ENCODE measurements at regions not wholly inside any gene's neighbourhood (a gene's known extent, or its start where the extent isn't known, plus 50 kb on each side); places are given as distances from the start of the nearest gene placed in this dataset.
"Not testable (repeated sequence)": the region's sequence is repeated elsewhere in the genome, so short reads cannot be mapped to it uniquely, and the experiment has no call there.

DNA sequence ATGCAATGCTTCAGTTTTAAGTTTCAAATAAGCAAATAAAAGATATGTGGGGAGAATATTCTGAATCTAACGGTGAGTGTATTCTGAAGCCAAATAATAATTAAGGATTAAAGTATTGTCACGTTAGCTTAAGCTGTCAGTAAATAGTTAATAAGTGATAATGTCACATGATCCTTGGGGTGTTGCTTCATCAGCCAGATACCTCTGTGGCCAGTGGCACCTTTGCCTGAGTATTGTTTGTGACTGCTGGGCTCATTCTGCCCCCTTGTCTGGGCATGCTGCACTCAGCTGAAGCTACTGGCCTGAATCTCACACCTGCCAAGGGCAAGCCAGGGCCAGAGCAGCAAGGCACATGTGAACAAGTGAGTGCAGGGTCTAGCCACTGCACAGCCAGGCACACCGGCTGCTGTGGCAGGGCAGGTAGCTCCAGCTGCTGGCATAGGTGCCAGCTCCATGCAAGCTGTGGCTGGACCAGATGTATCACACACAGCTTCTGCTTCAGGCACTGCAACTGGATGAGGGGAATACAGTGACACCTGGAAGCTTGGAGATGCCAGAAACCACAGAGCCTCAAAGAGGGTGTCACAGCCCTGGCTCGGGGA, 739.7 kb downstream of the SLC6A15 start:
- DNase-seq (ENCODE audit: extremely low spot score), result no peak
- ChIA-PET POLR2A (no interaction called here), CTCF (no interaction called here)
- TF ChIP-seq FOXA1 (IDR thresholded peaks at IDR 0.05), result no peak
- no peak for TF ChIP-seq NFRKB (IDR thresholded peaks at IDR 0.05)
- TF ChIP-seq BHLHE40 (IDR thresholded peaks at IDR 0.05; ENCODE audit: borderline replicate concordance), result no peak
- no peak for TF ChIP-seq ZNF384 (IDR thresholded peaks at IDR 0.05)
- TF ChIP-seq SUZ12 (IDR thresholded peaks at IDR 0.05), result no peak

- POLR2A ChIA-PET, result no interaction called here
- TF ChIP-seq ELF4 (IDR thresholded peaks at IDR 0.05), result no peak
These were observed 745.8 kb downstream of the SLC6A15 start for GRCh38 chr12:84166812-84167211.

GRCh38 chr12:84165998-84166571, 746.5 kb downstream of the SLC6A15 start:
- ChIA-PET POLR2A (no interaction called here), CTCF (no interaction called here)
- TF ChIP-seq HDGF (IDR thresholded peaks at IDR 0.05; ENCODE audit: borderline replicate concordance), result no peak
- no peak for TF ChIP-seq BHLHE40 (IDR thresholded peaks at IDR 0.05; ENCODE audit: borderline replicate concordance)
- no peak for TF ChIP-seq FOXA1 (IDR thresholded peaks at IDR 0.05)
- no peak for TF ChIP-seq ELF4 (IDR thresholded peaks at IDR 0.05)
- no peak for TF ChIP-seq NFRKB (IDR thresholded peaks at IDR 0.05)
- TF ChIP-seq, protein P1, sequence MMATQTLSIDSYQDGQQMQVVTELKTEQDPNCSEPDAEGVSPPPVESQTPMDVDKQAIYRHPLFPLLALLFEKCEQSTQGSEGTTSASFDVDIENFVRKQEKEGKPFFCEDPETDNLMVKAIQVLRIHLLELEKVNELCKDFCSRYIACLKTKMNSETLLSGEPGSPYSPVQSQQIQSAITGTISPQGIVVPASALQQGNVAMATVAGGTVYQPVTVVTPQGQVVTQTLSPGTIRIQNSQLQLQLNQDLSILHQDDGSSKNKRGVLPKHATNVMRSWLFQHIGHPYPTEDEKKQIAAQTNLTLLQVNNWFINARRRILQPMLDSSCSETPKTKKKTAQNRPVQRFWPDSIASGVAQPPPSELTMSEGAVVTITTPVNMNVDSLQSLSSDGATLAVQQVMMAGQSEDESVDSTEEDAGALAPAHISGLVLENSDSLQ (IDR thresholded peaks at IDR 0.05), result no peak
- TF ChIP-seq CTBP1 (IDR thresholded peaks at IDR 0.05; ENCODE audit: borderline replicate concordance), result no peak
- TF ChIP-seq L3MBTL2 (conservative IDR thresholded peaks at IDR 0.05), result no peak
- no peak for DNase-seq (ENCODE audit: extremely low spot score)

More at GRCh38 chr12:84166812-84167211, 745.8 kb downstream of the SLC6A15 start:
- DNase-seq (ENCODE audit: extremely low spot score), result no peak
- CTCF ChIA-PET, result no interaction called here

DNA sequence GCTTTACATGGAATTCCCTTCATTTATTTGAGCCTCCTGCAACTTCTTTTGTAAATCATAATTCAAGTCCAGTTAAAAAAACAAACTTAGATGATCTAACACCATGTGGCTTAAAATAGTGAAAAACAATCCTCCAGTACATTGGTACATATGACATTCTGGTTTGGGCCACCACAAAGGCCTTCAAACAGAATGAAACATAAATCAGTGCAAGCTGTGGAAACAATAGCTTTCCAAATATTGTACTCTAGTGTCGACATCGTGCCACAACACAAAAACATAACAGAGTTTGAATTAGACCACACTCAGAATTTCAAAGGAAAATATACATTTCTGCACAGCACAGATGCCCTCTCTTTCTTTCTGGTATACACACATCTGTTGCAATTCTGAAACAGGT, 751.3 kb downstream of the SLC6A15 start:
- POLR2A ChIA-PET, result no interaction called here
- CTCF ChIA-PET, result no interaction called here
- TF ChIP-seq, protein P1 (IDR thresholded peaks at IDR 0.05), result no peak
- TF ChIP-seq TARDBP (IDR thresholded peaks at IDR 0.05), result no peak
- no peak for TF ChIP-seq SUZ12 (IDR thresholded peaks at IDR 0.05)
- TF ChIP-seq SP1 (IDR thresholded peaks at IDR 0.05), result no peak
- TF ChIP-seq ELF4 (IDR thresholded peaks at IDR 0.05), result no peak
- no peak for TF ChIP-seq BHLHE40 (IDR thresholded peaks at IDR 0.05; ENCODE audit: borderline replicate concordance)
- TF ChIP-seq L3MBTL2 (conservative IDR thresholded peaks at IDR 0.05), result no peak
- no peak for TF ChIP-seq FOXM1 (IDR thresholded peaks at IDR 0.05; ENCODE audit: borderline replicate concordance)
- no peak for TF ChIP-seq CTBP1 (IDR thresholded peaks at IDR 0.05; ENCODE audit: borderline replicate concordance)
- TF ChIP-seq ARNT (IDR thresholded peaks at IDR 0.05), result no peak
- TF ChIP-seq FOXA1 (IDR thresholded peaks at IDR 0.05), result no peak
- no peak for TF ChIP-seq LEF1 (IDR thresholded peaks at IDR 0.05; ENCODE audit: borderline replicate concordance)
- no peak for TF ChIP-seq NFRKB (IDR thresholded peaks at IDR 0.05)
- no peak for TF ChIP-seq ZNF384 (IDR thresholded peaks at IDR 0.05)
- no peak for TF ChIP-seq FOXK2 (IDR thresholded peaks at IDR 0.05)
- TF ChIP-seq HDGF (IDR thresholded peaks at IDR 0.05; ENCODE audit: borderline replicate concordance), result no peak

GRCh38 chr12:84159260-84159659, 753.3 kb downstream of the SLC6A15 start:
- no peak for DNase-seq (ENCODE audit: extremely low spot score)
- ChIA-PET CTCF (no interaction called here), POLR2A (no interaction called here)
- TF ChIP-seq SUZ12 (IDR thresholded peaks at IDR 0.05) (no peak), NFRKB (IDR thresholded peaks at IDR 0.05) (no peak), L3MBTL2 (conservative IDR thresholded peaks at IDR 0.05) (no peak), ZNF384 (IDR thresholded peaks at IDR 0.05) (no peak), ARNT (IDR thresholded peaks at IDR 0.05) (no peak), CTBP1 (IDR thresholded peaks at IDR 0.05; ENCODE audit: borderline replicate concordance) (no peak), BHLHE40 (IDR thresholded peaks at IDR 0.05; ENCODE audit: borderline replicate concordance) (no peak), FOXK2 (IDR thresholded peaks at IDR 0.05) (no peak), FOXA1 (IDR thresholded peaks at IDR 0.05) (no peak), HDGF (IDR thresholded peaks at IDR 0.05; ENCODE audit: borderline replicate concordance) (no peak), ELF4 (IDR thresholded peaks at IDR 0.05) (no peak), FOXM1 (IDR thresholded peaks at IDR 0.05; ENCODE audit: borderline replicate concordance) (no peak), TARDBP (IDR thresholded peaks at IDR 0.05) (no peak), SP1 (IDR thresholded peaks at IDR 0.05) (no peak), LEF1 (IDR thresholded peaks at IDR 0.05; ENCODE audit: borderline replicate concordance) (no peak)
- TF ChIP-seq, protein P1 (IDR thresholded peaks at IDR 0.05), result no peak

More for the DNA sequence above, 751.3 kb downstream of the SLC6A15 start:
- no peak for DNase-seq (ENCODE audit: extremely low spot score)

DNA sequence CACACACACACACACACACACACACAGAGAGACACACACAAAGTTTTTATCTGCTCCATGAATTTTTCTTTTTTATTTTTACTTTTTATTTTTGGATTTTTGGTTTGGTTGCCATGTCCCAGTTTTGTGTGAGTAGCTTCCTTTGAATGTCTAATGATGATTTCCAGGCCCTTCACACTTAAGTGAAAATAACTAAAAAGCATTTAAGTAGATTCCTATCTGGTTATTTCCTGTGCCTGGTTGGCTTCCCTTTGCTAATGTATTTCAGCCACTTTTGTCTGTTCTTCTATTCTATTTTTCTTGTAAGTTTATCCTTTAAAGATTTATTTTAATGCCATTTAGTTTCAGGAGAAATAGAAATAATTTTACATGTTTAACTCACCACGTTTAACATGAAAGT, 755.4 kb downstream of the SLC6A15 start:
- no peak for TF ChIP-seq TARDBP (IDR thresholded peaks at IDR 0.05)
- no peak for TF ChIP-seq CTBP1 (IDR thresholded peaks at IDR 0.05; ENCODE audit: borderline replicate concordance)
- no peak for TF ChIP-seq BHLHE40 (IDR thresholded peaks at IDR 0.05; ENCODE audit: borderline replicate concordance)
- TF ChIP-seq HDGF (IDR thresholded peaks at IDR 0.05; ENCODE audit: borderline replicate concordance), result no peak
- no peak for TF ChIP-seq ELF4 (IDR thresholded peaks at IDR 0.05)
- TF ChIP-seq FOXA1 (IDR thresholded peaks at IDR 0.05), result no peak
- TF ChIP-seq ZNF384 (IDR thresholded peaks at IDR 0.05), result no peak
- no peak for TF ChIP-seq SUZ12 (IDR thresholded peaks at IDR 0.05)
- TF ChIP-seq FOXK2 (IDR thresholded peaks at IDR 0.05), result no peak
- TF ChIP-seq LEF1 (IDR thresholded peaks at IDR 0.05; ENCODE audit: borderline replicate concordance), result no peak
- TF ChIP-seq ARNT (IDR thresholded peaks at IDR 0.05), result no peak
- TF ChIP-seq FOXM1 (IDR thresholded peaks at IDR 0.05; ENCODE audit: borderline replicate concordance), result no peak
- no peak for TF ChIP-seq NFRKB (IDR thresholded peaks at IDR 0.05)
- no peak for TF ChIP-seq SP1 (IDR thresholded peaks at IDR 0.05)
- no peak for TF ChIP-seq L3MBTL2 (conservative IDR thresholded peaks at IDR 0.05)
- CTCF ChIA-PET, result no interaction called here
- no peak for DNase-seq (ENCODE audit: extremely low spot score)
- POLR2A ChIA-PET, result no interaction called here

- POLR2A ChIA-PET; CTCF ChIA-PET; DNase-seq (ENCODE audit: extremely low spot score): not testable (repeated sequence)
These were observed 757.3 kb downstream of the SLC6A15 start for GRCh38 chr12:84154991-84155930.

GRCh38 chr12:84154439-84154990, 758.1 kb downstream of the SLC6A15 start:
- CTCF ChIA-PET; POLR2A ChIA-PET; DNase-seq (ENCODE audit: extremely low spot score): not testable (repeated sequence)
